Neural crest cell (in vitro differentiated cells): ENCODE measurements at regions not wholly inside any gene's neighbourhood (a gene's known extent, or its start where the extent isn't known, plus 50 kb on each side); places are given as distances from the start of the nearest gene placed in this dataset.

Experiments
- DNase-seq: peaks from one replicate; pipeline ENCODE4 v3.0.0; 2021; ENCODE audit warnings: low read depth, mixed read lengths, low spot score
- H3K27ac Mint-ChIP-seq: one replicate; pipeline ENCODE4 v1.8.0; 2021; ENCODE audit warnings: mild to moderate bottlenecking, mixed read lengths; ENCODE audit not compliant: unreplicated experiment
- H3K27me3 Mint-ChIP-seq: 2 replicates; pipeline ENCODE4 v1.8.0; 2021; ENCODE audit warnings: low read depth, mild to moderate bottlenecking, mixed read lengths
- H3K36me3 Mint-ChIP-seq: 2 replicates; pipeline ENCODE4 v1.8.0; 2021; ENCODE audit warnings: low read depth, mild to moderate bottlenecking, mixed read lengths
- H3K4me1 Mint-ChIP-seq: 2 replicates; pipeline ENCODE4 v1.8.0; 2021; ENCODE audit warnings: mixed read lengths
- H3K4me3 Mint-ChIP-seq: one replicate; pipeline ENCODE4 v1.8.0; 2021; ENCODE audit warnings: mild to moderate bottlenecking, mixed read lengths
- H3K9me3 Mint-ChIP-seq: 2 replicates; pipeline ENCODE4 v1.8.0; 2021; ENCODE audit warnings: mixed read lengths
- TF ChIP-seq, protein P1 (sequence below): fragments of 200-600 bp; sonication (generic); conservative IDR thresholded peaks from 2 replicates; pipeline ENCODE4 v1.5.0; 2021; ENCODE audit warnings: antibody characterized with exemption, mild to moderate bottlenecking

DNA sequence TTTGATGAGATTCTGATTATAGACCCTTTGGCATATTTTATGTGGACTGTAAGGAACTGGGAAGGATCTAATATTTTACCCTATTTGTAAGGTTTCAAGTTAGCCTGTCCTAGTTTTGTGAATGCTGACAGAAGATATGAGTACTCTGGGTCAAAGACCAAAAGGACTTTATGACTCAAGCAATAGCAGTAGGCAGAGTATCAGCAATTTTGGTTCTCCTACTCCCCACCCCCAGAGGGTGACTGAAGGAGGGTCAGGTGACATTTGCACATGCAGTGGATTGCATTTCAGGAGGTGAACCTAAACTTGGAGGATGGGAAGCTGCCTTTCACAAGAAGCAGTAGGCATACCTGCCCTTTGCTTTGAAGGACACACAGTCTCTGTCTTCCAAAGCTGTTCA is 84.0 kb upstream of the KLF6 start:
- H3K36me3 Mint-ChIP-seq, result no peaks in the 10 kb centered on the region
- peaks cover 11% of the 10 kb centered on the region for H3K4me1 Mint-ChIP-seq
- no peak overlapping the region for H3K4me3 Mint-ChIP-seq
- no peaks in the 10 kb centered on the region for H3K27me3 Mint-ChIP-seq
- H3K9me3 Mint-ChIP-seq, result no peaks in the 10 kb centered on the region
- H3K27ac Mint-ChIP-seq, result no peak overlapping the region
- TF ChIP-seq, protein P1, sequence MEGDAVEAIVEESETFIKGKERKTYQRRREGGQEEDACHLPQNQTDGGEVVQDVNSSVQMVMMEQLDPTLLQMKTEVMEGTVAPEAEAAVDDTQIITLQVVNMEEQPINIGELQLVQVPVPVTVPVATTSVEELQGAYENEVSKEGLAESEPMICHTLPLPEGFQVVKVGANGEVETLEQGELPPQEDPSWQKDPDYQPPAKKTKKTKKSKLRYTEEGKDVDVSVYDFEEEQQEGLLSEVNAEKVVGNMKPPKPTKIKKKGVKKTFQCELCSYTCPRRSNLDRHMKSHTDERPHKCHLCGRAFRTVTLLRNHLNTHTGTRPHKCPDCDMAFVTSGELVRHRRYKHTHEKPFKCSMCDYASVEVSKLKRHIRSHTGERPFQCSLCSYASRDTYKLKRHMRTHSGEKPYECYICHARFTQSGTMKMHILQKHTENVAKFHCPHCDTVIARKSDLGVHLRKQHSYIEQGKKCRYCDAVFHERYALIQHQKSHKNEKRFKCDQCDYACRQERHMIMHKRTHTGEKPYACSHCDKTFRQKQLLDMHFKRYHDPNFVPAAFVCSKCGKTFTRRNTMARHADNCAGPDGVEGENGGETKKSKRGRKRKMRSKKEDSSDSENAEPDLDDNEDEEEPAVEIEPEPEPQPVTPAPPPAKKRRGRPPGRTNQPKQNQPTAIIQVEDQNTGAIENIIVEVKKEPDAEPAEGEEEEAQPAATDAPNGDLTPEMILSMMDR, result no peak
- DNase-seq, result no peak

DNA sequence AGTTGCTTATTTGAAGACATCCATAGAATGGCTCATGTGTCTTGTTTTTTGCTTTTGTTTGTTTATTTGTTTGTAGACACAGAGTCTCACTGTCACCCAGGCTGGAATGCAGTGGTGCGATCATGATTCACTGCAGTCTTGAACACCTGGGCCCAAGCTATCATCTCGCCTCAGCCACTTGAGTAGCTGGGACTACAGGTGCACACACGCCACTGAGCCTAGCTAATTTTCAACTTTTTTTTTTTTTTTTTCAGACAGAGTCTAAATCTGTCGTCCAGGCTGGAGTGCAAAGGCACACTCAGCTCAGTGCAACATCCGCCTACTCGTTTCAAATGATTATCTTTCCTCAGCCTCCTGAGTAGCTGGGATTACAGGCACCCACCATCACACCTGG is 83.3 kb upstream of the KLF6 start:
- H3K36me3 Mint-ChIP-seq, result no peaks in the 10 kb centered on the region
- H3K4me3 Mint-ChIP-seq, result no peak overlapping the region
- H3K4me1 Mint-ChIP-seq, result peaks cover 7% of the 10 kb centered on the region
- no peak for DNase-seq
- H3K9me3 Mint-ChIP-seq, result no peaks in the 10 kb centered on the region
- H3K27ac Mint-ChIP-seq, result no peak overlapping the region
- TF ChIP-seq, protein P1, result no peak
- no peaks in the 10 kb centered on the region for H3K27me3 Mint-ChIP-seq

DNA sequence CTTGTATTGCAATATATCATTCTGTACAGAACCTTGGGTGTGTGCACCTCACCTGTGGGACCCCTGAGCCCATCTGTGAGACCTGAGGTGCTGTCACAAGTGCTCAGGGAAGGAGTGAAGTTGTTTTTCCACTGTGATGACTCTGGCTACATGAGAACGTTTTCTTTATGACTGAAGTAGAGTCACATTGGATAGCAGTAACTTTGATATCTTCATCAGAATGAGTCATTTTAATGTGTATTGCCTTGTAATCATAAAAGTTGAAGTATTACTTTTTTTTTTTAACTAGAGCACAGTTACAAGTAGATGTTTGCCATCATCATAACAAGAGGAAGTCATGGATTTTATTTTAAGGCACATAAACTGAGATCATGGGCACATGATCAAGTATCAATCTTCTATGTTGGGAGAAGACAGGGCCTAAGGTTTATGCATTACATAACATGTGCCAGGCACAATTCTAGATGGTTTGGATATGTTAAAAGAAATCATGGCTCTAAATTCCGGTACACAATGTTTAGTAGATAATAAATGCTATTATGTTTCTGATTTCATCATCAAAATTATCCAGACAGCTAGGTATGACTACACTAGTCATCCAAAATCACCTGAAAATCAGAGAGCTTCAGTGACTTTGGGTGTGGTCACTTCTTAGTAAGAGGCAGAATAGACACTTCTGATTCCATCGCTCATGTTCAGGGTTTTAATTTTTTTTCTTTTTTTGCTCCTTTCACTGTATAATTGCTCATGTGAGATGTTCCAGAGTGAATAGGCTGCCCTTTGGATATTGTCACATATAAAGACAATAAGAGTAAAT is 82.7 kb upstream of the KLF6 start:
- H3K4me1 Mint-ChIP-seq, result peaks cover 1% of the 10 kb centered on the region
- H3K36me3 Mint-ChIP-seq, result no peaks in the 10 kb centered on the region
- no peaks in the 10 kb centered on the region for H3K9me3 Mint-ChIP-seq
- no peak overlapping the region for H3K4me3 Mint-ChIP-seq
- no peak for DNase-seq
- no peak overlapping the region for H3K27ac Mint-ChIP-seq
- no peaks in the 10 kb centered on the region for H3K27me3 Mint-ChIP-seq
- TF ChIP-seq, protein P1, result no peak

DNA sequence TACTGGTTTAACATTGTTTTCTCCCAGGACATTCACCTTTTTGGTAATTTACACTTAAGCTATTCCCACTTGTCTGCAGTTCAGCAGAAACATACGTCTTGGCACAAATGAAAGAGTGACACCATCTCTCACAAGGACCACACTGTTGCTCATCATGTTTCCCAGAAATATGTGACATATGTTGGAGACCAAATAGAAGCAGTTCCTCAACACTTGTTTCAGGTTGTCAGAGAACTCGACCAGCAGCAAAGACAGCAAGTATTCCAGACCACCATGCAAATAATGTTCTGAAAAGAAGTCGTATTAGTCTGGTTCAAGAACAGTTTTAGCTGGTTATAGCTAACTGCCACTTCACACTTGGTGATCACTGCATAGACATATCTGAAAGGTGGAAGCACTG is 81.3 kb upstream of the KLF6 start:
- TF ChIP-seq, protein P1, result no peak
- Mint-ChIP-seq H3K36me3 (no peaks in the 10 kb centered on the region), H3K27me3 (no peaks in the 10 kb centered on the region), H3K27ac (no peak overlapping the region), H3K4me1 (no peaks in the 10 kb centered on the region), H3K4me3 (no peak overlapping the region), H3K9me3 (no peaks in the 10 kb centered on the region)
- DNase-seq, result no peak

DNA sequence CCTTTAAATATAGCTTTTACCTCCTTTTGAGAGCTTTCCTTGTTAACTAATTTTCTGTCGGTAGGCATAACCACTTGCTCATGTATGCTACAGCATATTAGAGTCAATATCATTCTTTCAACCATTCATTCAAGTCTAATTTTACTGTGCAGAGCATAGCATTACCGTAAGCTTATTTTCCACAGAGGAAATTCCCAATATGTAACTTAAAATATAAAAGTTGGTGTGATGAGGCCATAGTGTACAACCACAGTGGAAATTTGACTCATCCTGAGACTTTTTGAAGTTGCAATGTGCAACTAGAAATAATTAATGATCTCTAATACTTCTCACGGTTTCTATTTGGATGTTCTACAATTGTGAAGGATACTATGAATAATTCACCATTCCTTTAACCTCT is 80.6 kb upstream of the KLF6 start:
- Mint-ChIP-seq H3K27ac (no peak overlapping the region), H3K4me1 (no peaks in the 10 kb centered on the region), H3K4me3 (no peak overlapping the region), H3K27me3 (no peaks in the 10 kb centered on the region), H3K9me3 (no peaks in the 10 kb centered on the region), H3K36me3 (no peaks in the 10 kb centered on the region)
- TF ChIP-seq, protein P1, result no peak
- DNase-seq, result no peak
